GM20431 (cell line): ENCODE measurements at regions not wholly inside any gene's neighbourhood (a gene's known extent, or its start where the extent isn't known, plus 50 kb on each side); places are given as distances from the start of the nearest gene placed in this dataset.
"Not testable (repeated sequence)": the region's sequence is repeated elsewhere in the genome, so short reads cannot be mapped to it uniquely, and the experiment has no call there.

Source experiments
- in situ Hi-C: fragments of 300-500 bp; cut with MseI, MboI; formaldehyde crosslinking; loops from one replicate; pipeline ENCODE4 v1.15.0; 2020; ENCODE audit warnings: low sequenced_read_pairs; ENCODE audit not compliant: unreplicated experiment

DNA sequence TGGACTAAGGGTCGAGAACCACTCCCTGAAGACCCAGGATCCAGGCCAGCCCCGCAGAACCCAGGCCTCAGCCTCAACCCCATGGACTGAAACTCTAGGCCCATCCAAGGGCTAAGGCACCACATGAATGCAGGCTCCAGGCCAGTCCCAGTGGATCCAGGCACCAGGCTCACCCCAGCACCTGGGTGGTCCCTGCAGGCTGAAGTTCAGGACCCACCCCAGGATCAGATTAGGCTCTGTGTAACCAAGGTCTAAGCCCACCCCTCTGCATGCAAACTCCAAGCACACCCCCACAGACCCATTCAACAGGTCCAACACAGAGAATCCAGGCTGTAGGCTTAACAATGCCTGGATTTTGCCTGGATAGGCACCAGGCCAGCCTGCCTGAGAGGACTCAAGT is 1876.2 kb downstream of the PCDH9 start:
- in situ Hi-C loops = no loop called here

DNA sequence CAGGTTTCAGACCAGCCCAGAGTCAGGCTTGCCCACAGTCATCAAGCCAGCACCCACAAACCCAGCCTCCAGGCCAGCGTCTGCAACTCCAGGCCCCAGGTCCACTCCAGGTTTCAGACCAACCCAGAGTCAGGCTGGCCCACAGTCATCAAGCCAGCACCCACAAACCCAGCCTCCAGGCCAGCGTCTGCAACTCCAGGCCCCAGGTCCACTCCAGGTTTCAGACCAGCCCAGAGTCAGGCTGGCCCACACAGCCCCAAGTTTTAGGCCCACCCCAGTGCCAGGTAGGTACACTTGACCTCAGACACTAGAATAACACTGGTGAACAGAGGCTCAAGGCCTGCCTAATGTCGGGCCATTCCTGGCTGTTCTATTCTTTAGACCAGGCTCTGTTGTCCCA is 1877.0 kb downstream of the PCDH9 start:
- in situ Hi-C loops = not testable (repeated sequence)

DNA sequence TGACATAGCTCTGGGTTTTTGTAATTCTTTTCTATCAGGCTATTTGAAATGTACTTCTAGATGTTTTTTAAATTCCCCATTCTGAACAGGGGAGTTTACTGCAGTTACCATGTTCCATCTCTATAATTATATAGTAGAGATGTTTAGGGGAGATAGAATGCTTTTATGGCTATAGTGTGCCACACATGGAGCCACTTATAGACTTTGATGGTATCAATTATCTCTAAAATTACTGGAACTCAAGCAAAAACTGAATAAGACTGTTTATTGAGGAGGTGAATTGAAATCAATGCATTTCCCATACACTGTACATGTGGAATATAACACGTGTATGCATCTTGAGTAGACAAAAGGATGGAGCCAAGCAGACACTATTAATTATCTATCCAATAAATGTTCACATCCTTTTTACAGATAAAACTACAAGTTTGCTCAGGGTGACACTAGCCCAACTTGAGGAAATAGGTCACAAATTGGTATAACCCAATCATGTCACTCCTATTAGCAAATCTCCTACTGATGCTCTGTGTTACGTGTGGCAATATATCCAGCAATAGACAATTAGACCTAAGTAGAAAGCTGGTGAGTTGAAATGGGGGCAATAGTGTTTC is 1882.6 kb downstream of the PCDH9 start:
- in situ Hi-C loops = no loop called here

DNA sequence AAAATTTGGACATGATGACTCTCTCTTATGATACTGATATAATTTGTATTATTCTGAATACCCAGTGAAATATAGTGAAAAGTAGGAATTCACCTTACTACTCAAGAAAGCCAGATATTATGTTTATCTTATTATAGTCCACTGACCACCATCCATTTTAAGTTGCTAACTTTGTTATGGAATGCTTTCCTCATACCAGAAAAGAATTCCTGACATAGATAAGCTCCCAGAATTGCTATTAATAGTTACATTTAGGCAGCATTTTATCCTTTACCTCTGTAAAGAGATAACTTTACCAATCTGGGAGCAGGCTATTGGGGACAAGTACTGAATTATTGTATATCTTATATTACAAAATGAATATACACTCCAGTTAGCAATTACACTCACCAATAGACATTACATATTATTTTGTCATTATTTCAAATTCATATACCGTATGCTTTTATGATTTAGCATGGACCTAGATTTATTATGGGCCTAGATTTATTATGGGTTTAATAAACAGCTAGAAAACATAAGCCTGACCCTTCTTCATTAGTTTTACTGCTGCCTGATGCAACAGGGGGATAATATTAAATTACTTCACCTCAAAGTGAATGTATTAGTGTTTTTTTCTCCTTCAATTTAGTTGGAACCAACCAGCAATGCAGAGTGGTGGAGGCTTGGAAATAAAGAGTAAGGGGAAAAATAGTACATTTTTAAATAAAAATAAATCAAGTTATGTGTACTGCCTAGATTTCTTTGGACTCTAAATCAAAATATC is 1886.1 kb downstream of the PCDH9 start:
- in situ Hi-C loops = no loop called here

DNA sequence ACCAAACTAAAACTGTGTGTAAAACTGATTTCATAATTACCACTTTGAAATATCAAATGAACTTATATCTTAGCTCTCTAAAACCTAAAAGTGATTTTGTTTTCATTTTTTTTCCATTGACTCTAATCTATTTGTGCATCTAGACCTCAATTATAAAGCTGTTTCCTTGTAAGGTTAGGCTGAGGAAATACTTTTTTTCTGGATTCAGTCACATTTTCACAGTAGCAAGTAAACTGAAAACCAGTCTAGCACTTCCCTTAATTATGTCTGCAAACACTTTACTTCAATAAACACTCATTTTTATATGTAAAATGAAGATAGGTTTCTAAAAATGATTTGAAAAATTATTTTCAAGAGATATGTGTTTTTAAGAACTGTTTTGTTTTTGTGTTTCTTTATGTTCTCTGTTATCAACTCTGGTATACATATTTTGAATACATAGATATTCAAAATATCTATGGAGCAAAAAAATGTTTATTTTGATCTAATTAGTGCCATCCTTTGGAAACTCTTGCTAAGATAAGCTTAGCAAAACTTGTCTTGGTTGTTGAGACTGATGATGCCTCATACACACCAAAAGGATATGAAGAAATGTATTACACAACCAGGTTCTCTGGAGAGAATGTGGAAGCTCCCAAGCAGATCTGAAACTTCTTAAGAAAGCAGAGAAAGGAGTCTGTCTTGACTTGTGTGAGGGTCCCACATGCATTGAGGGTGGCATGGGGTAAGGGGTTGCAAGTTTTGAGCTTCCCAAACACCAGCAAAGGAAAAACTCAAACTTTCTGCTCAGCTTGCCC is 1887.4 kb downstream of the PCDH9 start:
- in situ Hi-C loops = no loop called here

DNA sequence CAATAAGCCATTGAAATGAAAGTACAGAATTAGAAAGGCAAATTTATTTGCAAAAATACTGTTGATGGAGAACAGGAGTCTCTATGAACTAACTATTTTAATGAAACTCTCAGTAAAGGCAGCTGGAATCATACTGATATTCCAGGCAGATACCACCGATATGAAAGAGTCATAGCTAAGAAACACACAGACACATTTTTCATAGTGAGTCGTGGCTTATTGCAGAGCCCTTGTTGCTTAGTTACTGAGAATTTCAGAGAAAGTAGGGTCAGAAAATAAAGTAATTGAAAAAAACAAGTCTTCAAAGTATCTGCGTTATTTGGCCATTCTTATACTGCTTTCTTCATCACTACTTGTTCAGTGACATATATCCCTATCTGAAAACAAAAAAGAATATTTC is 1890.9 kb downstream of the PCDH9 start:
- in situ Hi-C loops = no loop called here

DNA sequence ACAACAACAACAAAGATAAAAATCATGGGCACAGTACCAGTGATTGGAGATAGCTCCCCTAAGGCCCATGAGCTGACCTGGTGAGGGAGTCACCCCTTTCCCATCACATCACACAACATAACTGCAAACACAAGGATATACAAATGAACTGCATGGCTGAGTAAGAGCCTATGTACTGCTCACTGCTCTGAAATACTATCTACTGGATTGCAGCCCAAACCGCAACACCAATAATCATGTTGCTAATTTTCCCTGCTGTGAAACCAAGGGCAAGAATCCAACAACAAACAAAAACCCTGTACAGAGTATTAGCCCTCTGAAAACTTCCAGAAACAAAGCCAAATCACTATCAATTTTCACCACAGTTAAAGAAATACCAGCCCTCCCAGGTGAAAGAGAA is 1893.2 kb downstream of the PCDH9 start:
- in situ Hi-C loops = no loop called here

DNA sequence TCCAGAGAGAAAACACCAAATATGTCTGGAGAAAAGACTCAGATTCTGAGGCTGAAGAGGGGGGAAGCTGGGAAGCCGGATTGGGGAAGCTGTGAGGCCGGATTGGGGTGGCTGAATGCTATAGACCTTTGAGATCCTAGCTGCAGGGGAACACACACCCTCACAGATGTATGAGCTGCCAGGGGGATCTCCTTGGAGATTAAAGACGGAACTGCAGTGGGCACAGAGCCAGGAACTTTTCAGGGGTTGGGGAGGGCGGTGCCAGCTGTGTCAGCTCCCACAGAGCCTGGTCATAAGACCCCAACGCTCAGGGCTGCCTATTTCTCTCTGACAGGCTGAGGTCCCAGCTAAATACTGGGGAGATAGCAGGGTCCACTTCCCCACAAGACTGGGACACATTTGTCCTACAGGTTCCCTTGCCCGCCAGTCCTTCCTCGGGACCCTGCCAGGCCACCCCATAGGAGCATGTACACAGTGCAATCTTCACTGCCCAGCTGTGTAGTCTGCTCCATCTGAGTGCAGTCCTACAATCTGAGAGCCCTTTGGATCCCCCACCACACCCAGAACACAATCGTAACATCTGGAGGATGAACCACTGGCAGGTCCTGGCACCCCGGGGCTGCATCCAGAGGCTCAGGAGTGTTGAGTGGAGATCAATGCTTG is 1893.9 kb downstream of the PCDH9 start:
- in situ Hi-C loops = no loop called here

DNA sequence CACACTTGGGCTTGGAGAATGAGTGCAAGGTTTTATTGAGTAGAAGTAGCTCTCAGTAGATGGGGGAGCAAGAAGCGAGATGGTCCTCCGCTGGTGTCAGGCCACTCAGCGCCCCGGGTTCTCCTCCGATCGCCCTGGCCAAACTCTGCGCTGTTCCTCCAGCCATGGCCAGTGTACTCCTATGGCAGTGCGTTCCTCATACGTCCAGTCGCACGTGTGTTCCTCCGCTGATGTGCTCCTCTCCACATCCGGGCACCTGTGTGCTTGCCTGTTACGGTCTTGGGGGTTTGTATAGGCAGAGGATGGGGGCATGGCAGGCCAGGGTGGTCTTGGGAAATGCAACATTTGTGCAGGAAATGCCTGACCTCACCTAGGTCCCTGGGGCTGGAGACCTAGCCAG is 1899.4 kb downstream of the PCDH9 start:
- in situ Hi-C loops = no loop called here

DNA sequence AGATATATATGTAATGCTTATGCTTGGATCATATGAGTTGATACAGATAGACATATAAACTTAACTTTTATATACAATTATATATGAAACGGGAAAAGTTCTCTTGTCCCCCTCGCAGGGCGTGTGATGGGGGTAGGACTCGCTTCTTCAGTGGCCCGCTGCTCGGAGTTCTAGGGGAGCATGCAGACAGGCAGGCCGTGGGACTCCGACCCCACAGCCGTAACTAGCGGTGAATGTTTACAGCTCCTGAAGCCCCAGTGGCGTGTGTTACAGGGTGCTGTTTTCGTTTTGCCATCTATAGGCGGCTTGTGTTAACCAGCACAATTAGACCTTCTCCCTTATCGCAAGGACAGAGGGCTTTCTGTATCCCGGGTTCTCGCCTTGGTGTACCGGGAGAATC is 1899.8 kb downstream of the PCDH9 start:
- in situ Hi-C loops = no loop called here

DNA sequence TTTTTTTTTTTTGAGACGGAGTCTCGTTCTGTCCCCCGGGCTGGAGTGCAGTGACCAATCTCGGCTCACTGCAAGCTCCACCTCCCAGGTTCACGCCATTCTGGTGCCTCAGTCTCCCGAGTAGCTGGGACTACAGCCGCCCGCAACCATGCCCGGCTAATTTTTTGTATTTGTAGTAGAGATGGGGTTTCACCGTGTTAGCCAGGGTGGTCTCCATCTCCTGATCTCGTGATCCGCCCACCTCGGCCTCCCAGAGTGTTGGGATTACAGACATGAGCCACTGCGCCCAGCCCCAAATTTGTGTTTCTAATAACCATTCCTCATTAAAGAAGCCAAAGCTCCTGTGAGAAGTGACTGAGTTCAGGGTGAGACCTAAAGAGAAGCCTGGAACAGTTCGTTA is 1906.9 kb downstream of the PCDH9 start:
- in situ Hi-C loops = not testable (repeated sequence)

DNA sequence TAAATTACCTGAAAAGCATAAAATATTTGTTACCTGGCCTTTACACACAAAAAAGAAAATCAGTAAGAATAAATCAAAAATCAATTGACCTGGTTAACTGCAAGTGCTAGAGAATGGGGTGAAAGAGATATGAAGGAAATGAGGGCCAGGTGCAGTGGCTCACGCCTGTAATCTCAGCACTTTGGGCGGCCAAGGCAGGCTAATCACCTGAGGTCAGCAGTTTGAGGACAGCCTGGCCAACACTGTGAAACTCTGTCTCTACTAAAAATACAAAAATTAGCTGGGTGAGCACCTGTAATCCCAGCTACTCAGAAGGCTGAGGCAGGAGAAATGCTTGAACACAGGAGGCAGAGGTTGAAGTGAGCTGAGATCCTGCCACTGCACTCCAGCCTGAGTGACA is 1908.7 kb downstream of the PCDH9 start:
- in situ Hi-C loops = not testable (repeated sequence)

DNA sequence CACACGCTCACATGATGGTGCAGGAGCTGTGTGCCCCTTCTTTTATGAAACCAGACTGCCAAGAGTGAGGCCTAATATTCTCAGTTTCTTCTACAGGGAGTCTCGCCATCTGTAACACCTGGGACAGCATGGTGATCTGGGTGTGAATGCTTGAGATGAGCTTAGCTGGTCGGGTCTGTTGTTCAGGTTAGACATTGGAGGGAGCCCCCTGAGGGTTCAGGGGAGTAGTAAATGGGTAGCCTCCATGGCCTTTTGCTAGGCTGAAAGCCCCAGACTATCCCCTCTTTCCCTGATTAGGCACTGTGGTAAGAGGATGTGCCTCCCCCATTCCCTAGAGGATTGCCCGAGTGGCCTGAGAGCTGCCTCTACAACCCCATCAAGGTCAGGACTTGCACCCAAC is 1916.1 kb downstream of the PCDH9 start:
- in situ Hi-C loops = no loop called here

DNA sequence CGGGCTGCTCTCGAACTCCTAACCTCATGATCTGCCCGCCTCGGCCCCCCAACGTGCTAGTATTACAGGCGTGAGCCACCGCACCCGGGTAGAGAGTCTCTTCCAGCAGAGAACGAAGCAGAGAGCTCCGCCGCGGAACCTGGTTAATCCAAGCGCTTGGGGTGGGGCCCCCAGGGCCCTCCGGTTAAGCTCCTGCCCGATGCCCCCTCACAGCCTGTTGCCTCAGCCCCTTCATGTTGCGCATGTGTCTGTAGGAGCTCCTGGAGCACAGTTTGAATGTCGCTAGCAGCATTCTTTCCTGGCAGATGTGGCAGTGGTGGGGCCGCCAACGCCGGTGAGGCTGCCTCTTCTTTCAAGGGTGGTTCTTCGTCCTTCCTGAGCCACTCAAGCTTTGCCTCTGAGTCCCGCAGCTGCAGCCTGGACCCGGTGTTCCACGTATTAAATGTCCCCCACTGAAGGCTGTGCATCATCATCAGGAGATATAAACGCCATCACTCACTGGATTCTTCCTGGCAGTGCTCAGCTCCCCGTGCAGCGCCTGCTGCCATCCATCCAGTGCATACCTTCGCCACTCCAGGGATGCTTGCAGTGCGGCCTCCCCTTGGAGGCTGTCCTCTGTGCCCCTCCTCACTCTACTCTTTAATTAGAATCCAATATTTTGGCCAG is 1919.3 kb downstream of the PCDH9 start:
- in situ Hi-C loops = no loop called here

DNA sequence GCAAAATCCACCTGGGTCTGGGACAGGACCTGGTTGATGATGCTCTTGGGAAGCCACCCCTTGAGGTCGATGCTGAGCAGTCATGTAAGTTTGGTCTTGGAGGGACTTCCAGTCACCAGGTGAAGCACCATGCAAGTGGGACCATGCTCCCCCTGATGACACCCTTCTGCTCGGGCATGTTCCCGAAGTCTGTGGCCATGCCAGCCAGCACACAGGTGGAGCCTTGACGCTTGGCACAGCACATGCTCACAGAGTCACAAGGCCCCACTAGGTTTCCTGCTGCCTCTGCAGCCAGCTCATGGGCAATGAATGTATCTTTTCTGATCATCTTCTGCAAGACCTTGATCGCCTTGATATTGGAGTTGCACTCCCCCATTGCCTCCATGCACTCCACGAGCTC is 1920.2 kb downstream of the PCDH9 start:
- in situ Hi-C loops = no loop called here

DNA sequence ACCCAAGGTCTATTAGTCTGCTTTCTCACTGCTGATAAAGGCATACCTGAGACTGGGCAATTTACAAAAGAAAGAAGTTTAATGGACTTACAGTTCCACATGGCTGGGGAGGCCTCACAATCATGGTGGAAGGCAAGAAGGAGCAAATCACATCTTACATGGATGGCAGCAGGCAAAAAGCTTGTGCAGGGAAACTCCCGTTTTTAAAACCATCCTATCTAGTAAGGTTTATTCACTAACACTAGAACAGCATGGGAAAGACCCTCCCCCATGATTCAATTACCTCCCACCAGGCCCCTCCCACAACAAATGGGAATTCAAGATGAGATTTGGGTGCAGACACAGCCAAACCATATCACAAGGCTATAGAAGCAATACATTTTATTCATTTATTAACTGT is 1921.4 kb downstream of the PCDH9 start:
- in situ Hi-C loops = not testable (repeated sequence)

DNA sequence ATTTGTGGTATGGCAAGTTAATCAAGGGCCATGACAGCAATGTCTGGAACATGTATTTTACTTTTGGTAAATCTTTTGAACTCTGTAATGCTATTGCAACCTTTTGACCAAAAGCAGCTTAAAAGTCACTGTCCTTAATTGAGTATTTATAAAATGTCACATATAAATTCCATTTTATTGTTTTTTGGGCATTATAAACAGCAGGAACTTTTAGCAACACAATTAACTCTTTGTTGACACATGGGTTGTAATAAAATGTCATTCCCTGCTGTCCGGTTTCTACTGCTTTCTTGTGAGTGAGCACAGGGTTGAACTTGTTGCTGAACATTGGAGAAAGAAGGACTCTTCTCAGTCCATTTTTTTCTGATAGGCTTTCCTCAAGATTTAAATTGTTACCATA is 1923.1 kb downstream of the PCDH9 start:
- in situ Hi-C loops = no loop called here

DNA sequence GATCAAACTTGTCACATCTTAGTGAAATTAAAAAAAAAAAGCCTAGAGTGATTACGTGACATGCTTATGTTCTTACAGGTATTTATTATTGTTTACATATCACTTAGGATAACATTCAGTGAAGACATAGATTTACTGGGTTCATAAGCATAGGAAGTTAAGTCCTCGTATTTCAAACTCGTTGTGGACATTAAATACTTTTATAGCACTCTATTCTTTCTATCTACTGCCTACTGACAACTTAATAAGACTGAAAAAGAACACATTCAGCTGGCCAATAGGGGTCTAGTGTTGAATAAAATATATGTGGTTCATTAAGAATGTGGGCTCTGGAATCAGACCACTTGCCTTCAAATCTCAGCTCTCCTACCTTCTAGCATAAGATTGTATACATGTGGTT is 1927.4 kb downstream of the PCDH9 start:
- in situ Hi-C loops = no loop called here

DNA sequence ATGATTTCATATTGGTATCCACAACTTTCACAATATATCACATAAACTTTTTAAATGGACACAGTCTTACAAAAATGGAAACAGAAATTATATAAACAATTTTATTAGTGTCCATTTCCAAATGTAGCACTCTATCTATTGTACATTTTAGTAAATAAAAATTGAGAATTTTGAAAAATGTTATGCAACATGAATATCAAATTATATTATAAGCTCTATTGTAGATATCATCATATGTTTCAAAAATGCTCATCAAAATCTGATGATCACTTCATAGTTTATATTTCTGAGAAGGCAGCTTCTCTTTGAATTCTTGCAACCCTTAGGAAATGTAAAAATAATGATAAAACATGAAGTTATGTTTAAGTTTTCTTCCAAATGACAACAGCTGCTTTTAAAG is 1928.6 kb downstream of the PCDH9 start:
- in situ Hi-C loops = no loop called here

DNA sequence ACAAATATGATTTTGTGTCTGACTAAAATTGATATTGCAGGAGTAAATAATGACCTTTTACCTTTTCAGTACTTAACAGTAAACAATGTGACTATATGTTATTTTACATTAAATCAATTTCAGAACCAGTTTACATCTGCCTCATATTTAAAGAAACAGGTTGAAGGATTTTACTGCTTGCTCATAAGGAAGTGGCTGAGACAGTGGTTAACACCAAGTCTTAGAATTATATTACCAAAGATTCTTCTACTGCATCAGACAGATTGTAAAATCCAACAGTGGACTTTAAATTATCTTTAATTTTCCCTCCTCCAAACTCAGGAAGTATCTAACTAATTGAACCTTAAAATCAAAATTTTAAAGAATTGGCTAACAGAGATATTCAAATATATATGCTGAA is 1929.9 kb downstream of the PCDH9 start:
- in situ Hi-C loops = no loop called here
